ENCODE measurements at regions not wholly inside any gene's neighbourhood (a gene's known extent, or its start where the extent isn't known, plus 50 kb on each side); places are given as distances from the start of the nearest gene placed in this dataset.
"Not testable (repeated sequence)": the region's sequence is repeated elsewhere in the genome, so short reads cannot be mapped to it uniquely, and the experiment has no call there.

DNA sequence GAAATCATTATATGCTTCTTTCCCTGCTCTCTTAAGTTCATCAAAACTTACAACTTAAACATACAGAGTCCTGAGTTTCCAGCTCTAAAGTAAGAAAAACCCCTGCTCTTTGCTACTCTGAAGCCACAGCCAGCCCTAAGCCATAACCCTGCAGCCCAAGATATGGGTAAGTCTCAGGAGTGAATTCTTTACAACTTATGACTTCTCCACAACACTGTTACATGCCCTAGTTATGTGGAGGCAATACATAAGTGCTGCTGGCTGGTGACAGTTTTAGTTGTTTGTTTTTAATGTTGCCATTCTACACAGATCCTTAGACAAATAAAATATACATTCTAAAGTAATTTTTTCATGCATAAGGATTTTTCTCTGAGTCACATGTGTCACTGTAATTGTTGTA lies 100.2 kb downstream of the FBXO8 start:
- no peak for DNase-seq (ENCODE audit: low read depth)
- no peak for TF ChIP-seq CTCF (conservative IDR thresholded peaks at IDR 0.05; ENCODE audit: control insufficient read depth, insufficient read depth, low read depth, low read length)
- H3K4me3 ChIP-seq (ENCODE audit: control insufficient read depth, low read depth, low read length), result no peak overlapping the region

DNA sequence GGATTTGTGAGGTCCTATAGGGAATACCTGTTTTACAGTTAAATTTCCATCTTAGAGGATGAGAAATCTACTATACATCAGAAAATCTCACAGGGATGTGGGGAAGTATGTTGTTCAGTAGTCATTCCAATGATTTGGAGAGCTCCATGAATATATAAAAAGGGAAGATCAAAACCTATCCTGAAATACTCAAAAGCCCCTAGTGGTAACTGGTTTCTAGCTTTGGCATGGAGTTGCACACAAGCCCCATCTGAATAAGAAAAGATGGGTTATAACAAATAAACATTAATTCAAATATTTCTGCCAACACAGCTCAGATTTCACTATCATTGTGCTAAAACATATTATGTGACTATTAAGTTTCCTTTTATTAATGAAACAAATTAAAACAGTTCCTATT lies 101.6 kb downstream of the FBXO8 start:
- H3K4me3 ChIP-seq (ENCODE audit: control insufficient read depth, low read depth, low read length), result no peak overlapping the region
- no peak for DNase-seq (ENCODE audit: low read depth)
- no peak for TF ChIP-seq CTCF (conservative IDR thresholded peaks at IDR 0.05; ENCODE audit: control insufficient read depth, insufficient read depth, low read depth, low read length)

DNA sequence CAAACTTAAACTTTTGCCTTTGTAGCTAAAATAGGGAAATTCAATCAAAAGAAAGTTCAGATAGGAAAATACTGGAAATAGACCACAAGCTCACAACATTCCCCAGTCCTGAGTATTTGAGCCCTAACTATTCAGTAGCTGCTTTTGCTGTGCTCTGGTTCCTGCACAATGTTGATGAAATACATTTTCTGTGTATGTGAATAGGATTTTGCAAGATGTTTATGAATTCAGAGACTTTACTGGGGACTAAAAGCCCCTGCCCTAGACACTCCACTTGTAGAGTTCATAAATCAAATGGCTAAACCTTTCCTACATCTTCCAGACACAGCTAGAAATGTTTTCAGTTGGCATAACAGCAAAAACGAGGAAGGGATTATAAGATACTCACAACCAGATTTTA lies 105.9 kb downstream of the FBXO8 start:
- no peak for TF ChIP-seq CTCF (conservative IDR thresholded peaks at IDR 0.05; ENCODE audit: control insufficient read depth, insufficient read depth, low read depth, low read length)
- DNase-seq (ENCODE audit: low read depth), result no peak
- H3K4me3 ChIP-seq (ENCODE audit: control insufficient read depth, low read depth, low read length), result no peak overlapping the region

DNA sequence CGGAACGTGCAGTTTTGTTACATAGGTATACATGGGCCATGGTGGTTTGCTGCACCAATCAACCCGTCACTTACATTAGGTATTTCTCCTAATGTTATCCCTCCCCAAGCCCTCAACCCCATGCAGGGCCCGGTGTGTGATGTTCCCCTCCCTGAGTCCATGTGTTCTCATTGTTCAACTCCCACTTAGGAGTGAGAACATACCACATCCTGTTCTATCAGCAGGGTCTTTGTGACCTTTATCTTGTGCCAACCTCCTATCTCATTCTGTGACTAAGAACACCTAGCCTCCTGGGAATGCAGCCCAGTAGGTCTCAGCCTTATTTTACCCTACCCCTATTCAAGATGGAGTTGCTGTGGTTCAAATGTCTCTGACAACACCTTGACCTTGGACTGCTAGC lies 107.6 kb downstream of the FBXO8 start:
- not testable (repeated sequence) for H3K4me3 ChIP-seq (ENCODE audit: control insufficient read depth, low read depth, low read length); DNase-seq (ENCODE audit: low read depth)

DNA sequence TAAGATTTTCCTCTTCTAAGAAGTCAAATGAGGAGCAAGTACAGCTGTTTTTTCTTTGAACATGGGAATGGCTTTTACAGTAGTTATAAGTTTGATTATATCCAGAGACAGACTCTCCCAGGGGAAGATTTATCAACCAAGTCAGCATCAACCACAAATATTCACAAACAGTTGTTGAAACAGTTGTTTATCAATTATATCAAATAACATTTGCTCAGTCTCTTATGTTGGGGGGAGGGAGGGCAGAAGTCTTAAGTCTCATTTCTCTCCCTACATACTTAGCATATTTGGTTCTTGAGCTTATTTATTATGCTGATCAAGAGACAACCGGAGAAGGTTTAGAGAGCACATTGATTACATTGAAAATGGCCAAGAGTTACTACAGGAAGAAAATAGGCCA lies 110.1 kb downstream of the FBXO8 start:
- DNase-seq (ENCODE audit: low read depth), result no peak
- no peak for TF ChIP-seq CTCF (conservative IDR thresholded peaks at IDR 0.05; ENCODE audit: control insufficient read depth, insufficient read depth, low read depth, low read length)
- H3K4me3 ChIP-seq (ENCODE audit: control insufficient read depth, low read depth, low read length), result no peak overlapping the region

DNA sequence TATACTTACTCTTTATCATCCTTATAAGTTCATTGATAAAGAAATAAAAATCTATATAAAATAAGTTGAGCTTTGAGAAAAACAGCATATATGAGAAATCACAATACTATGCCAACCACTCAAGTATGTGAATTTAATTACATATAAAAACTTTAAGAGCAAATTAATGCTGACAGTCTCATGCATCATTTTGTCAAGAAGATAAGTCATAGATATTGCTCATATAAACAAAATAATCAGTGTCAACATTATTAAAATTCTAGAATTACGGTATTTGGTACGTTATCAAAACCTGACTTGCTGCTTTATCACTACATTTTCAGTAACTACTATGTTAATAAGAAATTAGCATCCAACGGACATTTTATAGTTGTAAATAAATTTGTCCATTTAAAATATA lies 111.2 kb downstream of the FBXO8 start:
- TF ChIP-seq CTCF (conservative IDR thresholded peaks at IDR 0.05; ENCODE audit: control insufficient read depth, insufficient read depth, low read depth, low read length), result no peak
- no peak for DNase-seq (ENCODE audit: low read depth)
- no peak overlapping the region for H3K4me3 ChIP-seq (ENCODE audit: control insufficient read depth, low read depth, low read length)

- no peak overlapping the region for H3K4me3 ChIP-seq (ENCODE audit: control insufficient read depth, low read depth, low read length)
- no peak for DNase-seq (ENCODE audit: low read depth)
- TF ChIP-seq CTCF (conservative IDR thresholded peaks at IDR 0.05; ENCODE audit: control insufficient read depth, insufficient read depth, low read depth, low read length), result no peak
Measured at GRCh38 chr4:174170906-174171305, 112.6 kb downstream of the FBXO8 start.
